Activated T-cell treated with anti-CD3 and anti-CD28 coated beads, Interleukin-2, amount 50 U/mL, for 72 hours (primary cell): ENCODE measurements at regions not wholly inside any gene's neighbourhood (a gene's known extent, or its start where the extent isn't known, plus 50 kb on each side); places are given as distances from the start of the nearest gene placed in this dataset.

ENCODE experiments used
- ATAC-seq, 2 donors: fragments of 150-1000 bp; cut with Tn5 transposase; replicated peaks in 1 of 2; 2 replicates each; pipeline ENCODE4 v1.10.0; 2021; ENCODE audit warnings: moderate library complexity in 2 of 2, mild to moderate bottlenecking in 1 of 2
- DNase-seq, 2 donors: peaks; one replicate each; pipeline ENCODE4 v3.0.0; 2021 to 2022; ENCODE audit warnings: mixed read lengths in 1 of 2
- H3K27ac Mint-ChIP-seq: one replicate; pipeline ENCODE4 v1.8.0; 2022; ENCODE audit warnings: mild to moderate bottlenecking, moderate library complexity, mixed read lengths
- H3K27me3 Mint-ChIP-seq: one replicate; pipeline ENCODE4 v1.8.0; 2022; ENCODE audit warnings: low read depth, mixed read lengths
- H3K36me3 Mint-ChIP-seq, 2 donors: one replicate each; pipeline ENCODE4 v1.8.0; 2022; ENCODE audit warnings: mixed read lengths in 2 of 2, mild to moderate bottlenecking in 1 of 2; ENCODE audit not compliant: insufficient read depth in 2 of 2
- H3K4me1 Mint-ChIP-seq: one replicate; pipeline ENCODE4 v1.8.0; 2022; ENCODE audit warnings: low read depth, mixed read lengths
- H3K4me3 Mint-ChIP-seq, 2 donors: one replicate each; pipeline ENCODE4 v1.8.0; 2022; ENCODE audit warnings: mild to moderate bottlenecking in 2 of 2, mixed read lengths in 2 of 2, moderate library complexity in 2 of 2
- H3K9me3 Mint-ChIP-seq, 2 donors: one replicate each; pipeline ENCODE4 v1.8.0; 2022; ENCODE audit warnings: mixed read lengths in 2 of 2

DNA sequence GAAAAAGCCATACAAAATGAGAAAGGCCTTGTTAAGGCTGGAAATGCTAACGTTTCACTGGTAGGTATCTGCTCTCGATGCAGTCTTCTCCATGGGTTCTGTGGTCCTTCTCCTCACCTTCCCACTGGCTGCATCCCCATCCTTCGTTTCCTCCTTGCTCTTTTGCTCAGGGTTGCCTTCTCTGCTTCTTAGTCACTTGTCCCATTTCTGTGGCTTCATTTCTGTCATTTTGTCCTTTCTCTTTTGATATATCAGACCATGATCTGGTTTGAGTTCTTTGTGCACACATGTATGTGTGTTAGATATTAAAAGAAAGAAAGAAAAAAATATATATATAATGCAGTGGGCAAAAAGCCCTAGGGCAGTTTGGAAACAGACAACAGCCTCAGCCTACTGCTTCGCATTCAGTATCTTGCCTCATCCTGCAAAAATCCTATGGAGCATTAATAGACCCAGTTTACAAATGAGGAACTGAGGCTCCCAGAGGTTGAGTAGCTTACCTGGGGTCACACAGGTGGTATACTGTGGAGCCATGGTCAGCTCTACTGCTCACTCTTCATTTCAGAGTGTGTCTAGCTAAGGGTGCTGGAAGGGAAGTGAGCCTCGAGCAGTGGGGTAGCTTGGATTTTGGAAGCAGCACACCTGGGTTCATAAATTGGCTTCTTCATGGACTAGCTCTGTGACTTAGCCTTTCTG is 57.6 kb upstream of the MEDAG start:
- Mint-ChIP-seq H3K9me3 (no peaks in the 10 kb centered on the region), H3K4me3 (peak overlapping the region in 1 of 2 donors; percentile 7), H3K36me3 (no peaks in the 10 kb centered on the region), H3K27me3 (no peaks in the 10 kb centered on the region), H3K27ac (no peak overlapping the region), H3K4me1 (peaks cover 29% of the 10 kb centered on the region)
- DNase-seq = peak in 1 of 2 donors; percentile 14
- peak; percentile 42 to 55 for ATAC-seq

DNA sequence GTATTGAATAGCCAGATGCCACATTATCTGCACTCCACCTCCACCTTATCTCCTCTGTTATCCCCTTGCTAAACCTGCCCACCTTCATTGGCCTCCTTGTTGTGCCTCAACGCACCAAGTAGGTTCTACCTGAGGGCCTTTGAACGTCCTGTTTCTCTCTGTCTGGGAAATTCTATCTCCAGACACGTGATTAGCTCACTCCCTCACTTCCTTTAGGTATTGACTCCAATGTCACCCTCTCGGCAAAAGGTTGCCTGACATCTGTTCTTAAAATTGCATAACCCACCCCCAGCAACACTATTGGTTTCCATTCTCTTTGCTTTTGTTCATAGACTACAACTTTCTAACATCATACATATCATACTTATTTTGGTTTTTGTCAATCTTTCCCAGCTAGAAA is 56.5 kb upstream of the MEDAG start:
- H3K4me3 Mint-ChIP-seq = no peak overlapping the region
- ATAC-seq (no peak), DNase-seq (no peak)
- no peak overlapping the region for H3K27ac Mint-ChIP-seq
- no peaks in the 10 kb centered on the region for H3K9me3 Mint-ChIP-seq
- H3K27me3 Mint-ChIP-seq = no peaks in the 10 kb centered on the region
- peaks cover 29% of the 10 kb centered on the region for H3K4me1 Mint-ChIP-seq
- H3K36me3 Mint-ChIP-seq = no peaks in the 10 kb centered on the region

DNA sequence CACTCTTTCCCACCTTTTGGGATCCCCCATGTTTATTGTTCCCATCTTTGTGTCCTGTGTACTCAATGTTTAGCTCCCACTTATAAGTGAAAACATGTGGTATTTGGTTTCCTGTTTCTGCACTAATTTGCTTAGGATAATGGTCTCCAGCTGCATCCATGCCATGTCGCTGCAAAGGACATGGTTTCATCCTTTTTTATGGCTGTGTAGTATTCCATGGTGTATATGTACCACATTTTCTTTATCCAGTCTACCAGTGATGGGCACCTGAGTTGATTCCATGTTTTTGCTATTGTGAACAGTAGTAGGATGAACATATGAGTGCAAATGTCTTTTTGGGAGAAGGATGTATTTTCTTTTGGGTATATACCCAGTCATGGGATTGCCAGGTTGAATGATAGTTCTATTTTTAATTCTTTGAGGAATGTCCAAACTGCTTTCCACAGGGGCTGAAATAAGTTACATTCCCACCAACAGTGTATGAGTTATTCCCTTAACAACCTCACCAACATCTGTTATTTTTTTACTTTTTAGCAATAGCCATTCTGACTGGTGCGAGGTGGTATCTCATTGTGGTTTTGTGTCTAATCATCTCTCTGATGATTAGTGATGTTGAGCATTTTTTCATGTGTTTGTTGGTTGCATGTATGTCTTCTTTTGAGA is 55.7 kb upstream of the MEDAG start:
- Mint-ChIP-seq H3K4me3 (no peak overlapping the region), H3K36me3 (no peaks in the 10 kb centered on the region), H3K9me3 (no peaks in the 10 kb centered on the region), H3K27me3 (no peaks in the 10 kb centered on the region), H3K4me1 (peaks cover 28% of the 10 kb centered on the region), H3K27ac (no peak overlapping the region)
- ATAC-seq (no peak), DNase-seq (no peak)

GRCh38 chr13:30850867-30851211 is 55.2 kb upstream of the MEDAG start:
- ATAC-seq = no peak
- DNase-seq = no peak

DNA sequence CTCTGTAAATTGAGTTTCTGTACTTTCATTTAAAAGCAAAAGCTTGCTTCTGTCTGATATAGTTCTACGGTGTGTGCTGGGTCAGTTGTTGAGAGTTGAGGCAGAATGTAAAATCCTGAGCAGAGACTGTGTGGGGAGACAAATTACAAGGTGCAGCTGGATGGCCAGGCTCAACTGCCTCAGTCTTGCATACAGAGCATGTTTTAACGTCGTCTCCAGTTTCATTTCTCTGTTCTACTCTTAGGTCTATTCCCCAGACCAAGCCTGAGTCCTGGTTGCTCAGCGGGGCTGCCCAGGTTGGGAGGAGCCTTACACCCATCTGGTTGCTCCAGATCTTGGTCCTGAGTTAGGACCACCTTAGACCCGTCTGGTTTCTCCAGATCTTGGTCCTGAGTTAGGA is 54.4 kb upstream of the MEDAG start:
- no peaks in the 10 kb centered on the region for H3K9me3 Mint-ChIP-seq
- H3K27ac Mint-ChIP-seq = no peak overlapping the region
- ATAC-seq = no peak
- no peak for DNase-seq
- H3K4me3 Mint-ChIP-seq = no peak overlapping the region
- H3K27me3 Mint-ChIP-seq = peaks cover 2% of the 10 kb centered on the region
- H3K36me3 Mint-ChIP-seq = no peaks in the 10 kb centered on the region
- peaks cover 19% of the 10 kb centered on the region for H3K4me1 Mint-ChIP-seq

More at GRCh38 chr13:30850867-30851211, 55.2 kb upstream of the MEDAG start:
- Mint-ChIP-seq H3K27ac (no peak overlapping the region), H3K9me3 (no peaks in the 10 kb centered on the region), H3K27me3 (no peaks in the 10 kb centered on the region), H3K4me3 (no peak overlapping the region), H3K36me3 (no peaks in the 10 kb centered on the region), H3K4me1 (peaks cover 24% of the 10 kb centered on the region)

- no peak for ATAC-seq
- no peaks in the 10 kb centered on the region for H3K36me3 Mint-ChIP-seq
- peaks cover 5% of the 10 kb centered on the region for H3K4me1 Mint-ChIP-seq
- H3K9me3 Mint-ChIP-seq = no peaks in the 10 kb centered on the region
- H3K27ac Mint-ChIP-seq = no peak overlapping the region
- H3K4me3 Mint-ChIP-seq = no peak overlapping the region
- DNase-seq = no peak
- H3K27me3 Mint-ChIP-seq = peaks cover 9% of the 10 kb centered on the region
Observed at GRCh38 chr13:30855569-30855968, 50.5 kb upstream of the MEDAG start.

- Mint-ChIP-seq H3K4me1 (peaks cover 5% of the 10 kb centered on the region), H3K27ac (no peak overlapping the region), H3K4me3 (no peak overlapping the region), H3K27me3 (peaks cover 9% of the 10 kb centered on the region), H3K9me3 (no peaks in the 10 kb centered on the region), H3K36me3 (no peaks in the 10 kb centered on the region)
- no peak for ATAC-seq
- DNase-seq = no peak
Observed at GRCh38 chr13:30856005-30856790, 49.9 kb upstream of the MEDAG start.
